Ectodermal cell (in vitro differentiated cells): ENCODE measurements at regions not wholly inside any gene's neighbourhood (a gene's known extent, or its start where the extent isn't known, plus 50 kb on each side); places are given as distances from the start of the nearest gene placed in this dataset.

Source experiments
- H3K27ac ChIP-seq: 2 replicates; pipeline ENCODE4 v1.7.0; 2013; ENCODE audit warnings: mild to moderate bottlenecking, low read depth, low read length; ENCODE audit not compliant: insufficient read depth, poor library complexity, severe bottlenecking
- H3K27me3 ChIP-seq: 2 replicates; pipeline ENCODE4 v1.7.0; 2013; ENCODE audit warnings: mild to moderate bottlenecking, low read length; ENCODE audit not compliant: insufficient read depth, control insufficient read depth, poor library complexity, severe bottlenecking
- H3K36me3 ChIP-seq: one replicate; pipeline ENCODE4 v1.7.0; 2013; ENCODE audit warnings: low read length; ENCODE audit not compliant: control insufficient read depth, insufficient read depth
- H3K4me1 ChIP-seq: one replicate; pipeline ENCODE4 v1.7.0; 2013; ENCODE audit warnings: low read length; ENCODE audit not compliant: control insufficient read depth, insufficient read depth
- H3K4me3 ChIP-seq: 2 replicates; pipeline ENCODE4 v1.7.0; 2013; ENCODE audit warnings: low read depth, low read length, control low read depth; ENCODE audit not compliant: insufficient read depth
- H3K9me3 ChIP-seq: 2 replicates; pipeline ENCODE4 v1.7.0; 2013; ENCODE audit warnings: mild to moderate bottlenecking, low read length, moderate library complexity; ENCODE audit not compliant: control insufficient read depth
- WGBS, 2 experiments: methylation state at CpG; one replicate each; pipeline ENCODE4 v1.1.7; 2013; ENCODE audit warnings: missing lambda C conversion rate in 2 of 2; 5-methylcytosine and 5-hydroxymethylcytosine counted together

DNA sequence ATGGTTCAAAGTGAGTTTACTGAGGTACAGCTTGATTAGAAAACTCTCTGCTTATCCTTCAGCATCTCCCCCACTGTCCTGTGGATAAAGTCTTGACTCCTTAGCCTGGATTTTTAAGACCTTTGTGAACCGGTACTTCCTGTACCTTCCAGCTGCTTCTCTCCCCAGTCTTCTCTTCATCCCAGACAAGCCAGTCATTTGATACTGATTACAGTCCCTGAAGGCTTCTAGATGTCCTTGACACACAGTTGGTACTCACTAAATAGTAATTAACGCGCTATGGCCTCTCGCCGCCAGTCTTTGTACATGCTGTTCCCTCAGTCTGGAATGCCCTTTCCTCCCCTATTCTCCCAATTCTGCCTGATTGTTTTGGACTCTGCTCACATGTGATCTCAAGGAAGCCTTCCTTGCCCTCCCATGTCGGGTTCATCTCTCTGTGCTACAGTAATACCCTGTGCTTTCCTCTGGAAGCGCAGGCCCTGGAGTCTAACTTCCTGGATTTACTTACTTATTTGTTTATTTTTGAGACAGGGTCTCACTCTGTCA, 50.6 kb upstream of the PTGR2 start:
- Histone ChIP-seq H3K9me3 (no peaks in the 10 kb centered on the region), H3K36me3 (no peaks in the 10 kb centered on the region), H3K27ac (no peak overlapping the region), H3K4me3 (no peak overlapping the region), H3K4me1 (no peaks in the 10 kb centered on the region), H3K27me3 (no peaks in the 10 kb centered on the region)
- WGBS, 2 experiments, result 92% methylated on average over 7 of the region's 7 CpGs

DNA sequence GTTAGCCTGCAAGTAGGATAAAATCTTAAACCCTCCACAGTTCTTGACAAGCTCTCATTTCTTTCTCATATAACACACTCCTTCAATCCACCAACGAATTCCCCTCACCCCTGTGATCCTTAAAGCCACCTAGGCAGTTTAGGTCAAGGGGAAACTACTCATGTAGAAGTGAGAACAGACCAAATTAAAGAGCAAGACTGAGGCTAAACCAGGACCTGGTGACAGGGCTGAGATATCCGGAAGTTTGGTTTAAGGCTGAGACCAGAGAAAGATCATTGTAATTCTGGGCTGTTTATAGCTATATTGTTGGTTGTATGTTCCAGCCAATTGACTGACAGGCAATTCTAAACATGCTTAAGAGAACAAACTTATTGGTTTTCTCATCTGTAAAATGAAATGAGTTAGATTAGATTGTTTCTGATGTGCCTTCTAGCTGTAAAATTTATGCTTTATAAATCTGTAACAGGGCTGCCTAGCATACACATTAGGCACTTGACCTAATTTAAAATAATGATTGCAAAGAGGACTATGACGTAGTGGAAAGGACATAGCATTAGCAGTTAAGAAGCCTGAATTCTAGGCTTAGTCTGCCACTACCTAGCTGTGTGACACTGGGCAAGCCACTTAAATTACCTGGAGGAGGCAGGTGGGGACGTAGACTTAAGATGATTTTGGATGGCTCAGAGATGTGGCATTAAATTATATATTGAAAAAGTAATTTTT, 53.9 kb upstream of the PTGR2 start:
- 87 to 90% methylated on average over 4 of the region's 4 CpGs for WGBS, 2 experiments
- H3K4me3 ChIP-seq, result no peak overlapping the region
- peaks cover 1% of the 10 kb centered on the region for H3K4me1 ChIP-seq
- no peaks in the 10 kb centered on the region for H3K27me3 ChIP-seq
- no peaks in the 10 kb centered on the region for H3K9me3 ChIP-seq
- no peaks in the 10 kb centered on the region for H3K36me3 ChIP-seq
- H3K27ac ChIP-seq, result no peak overlapping the region

DNA sequence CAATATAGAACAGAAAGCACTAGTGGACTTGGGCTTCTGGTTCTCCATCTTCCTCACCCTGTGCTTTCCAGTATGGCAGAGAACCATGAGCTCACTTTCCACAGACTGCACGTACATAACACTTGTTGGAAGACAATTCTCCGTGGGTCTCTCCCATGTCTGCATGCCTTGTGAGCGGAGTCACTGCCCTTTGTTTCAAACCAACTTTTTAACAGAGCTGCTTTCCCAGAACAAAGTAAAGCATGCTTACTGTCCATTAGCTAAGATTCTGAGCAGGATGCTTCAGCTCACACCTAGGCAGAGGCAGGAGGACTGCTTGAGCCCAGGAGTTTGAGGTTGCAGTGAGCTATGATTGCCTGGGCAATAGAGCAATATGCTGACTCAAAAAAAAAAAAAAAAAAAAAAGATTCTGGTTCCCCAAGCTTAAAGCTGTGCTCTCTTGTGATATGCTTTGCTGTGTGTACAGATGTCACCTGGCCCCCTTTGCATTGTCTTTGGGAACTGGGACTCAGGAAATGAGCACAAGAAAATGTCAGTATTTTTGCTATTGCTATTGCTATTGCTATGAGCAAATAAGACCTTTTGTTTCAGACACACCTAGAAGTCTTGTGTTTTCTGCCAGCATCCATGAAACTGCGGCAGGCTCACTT, 54.6 kb upstream of the PTGR2 start:
- Histone ChIP-seq H3K36me3 (no peaks in the 10 kb centered on the region), H3K4me1 (peaks cover 6% of the 10 kb centered on the region), H3K27ac (no peak overlapping the region), H3K4me3 (no peak overlapping the region), H3K27me3 (no peaks in the 10 kb centered on the region), H3K9me3 (no peaks in the 10 kb centered on the region)
- WGBS, 2 experiments, result 82 to 87% methylated on average over 4 of the region's 4 CpGs

DNA sequence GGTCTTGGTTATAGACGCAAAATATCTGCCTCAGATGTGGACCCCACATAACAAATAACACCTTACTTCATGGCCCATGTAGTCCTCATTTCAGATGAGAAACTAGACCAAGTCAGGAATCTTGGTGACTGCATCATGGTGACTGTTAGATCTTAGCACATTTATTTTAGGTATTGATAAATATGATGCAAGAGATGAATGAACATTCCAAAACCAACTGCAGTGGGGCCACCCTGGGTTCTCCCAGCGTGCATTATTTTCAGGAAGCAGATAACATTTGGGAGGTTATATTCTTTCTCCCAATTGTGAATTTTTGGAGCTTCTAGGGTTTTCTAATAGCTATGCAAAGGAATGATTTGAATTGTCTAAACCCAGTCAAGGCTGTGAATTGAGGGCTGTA, 55.2 kb upstream of the PTGR2 start:
- H3K4me3 ChIP-seq, result no peak overlapping the region
- 88 to 96% methylated on average over 2 of the region's 2 CpGs for WGBS, 2 experiments
- no peaks in the 10 kb centered on the region for H3K27me3 ChIP-seq
- H3K36me3 ChIP-seq, result no peaks in the 10 kb centered on the region
- H3K4me1 ChIP-seq, result peaks cover 6% of the 10 kb centered on the region
- no peaks in the 10 kb centered on the region for H3K9me3 ChIP-seq
- H3K27ac ChIP-seq, result no peak overlapping the region

DNA sequence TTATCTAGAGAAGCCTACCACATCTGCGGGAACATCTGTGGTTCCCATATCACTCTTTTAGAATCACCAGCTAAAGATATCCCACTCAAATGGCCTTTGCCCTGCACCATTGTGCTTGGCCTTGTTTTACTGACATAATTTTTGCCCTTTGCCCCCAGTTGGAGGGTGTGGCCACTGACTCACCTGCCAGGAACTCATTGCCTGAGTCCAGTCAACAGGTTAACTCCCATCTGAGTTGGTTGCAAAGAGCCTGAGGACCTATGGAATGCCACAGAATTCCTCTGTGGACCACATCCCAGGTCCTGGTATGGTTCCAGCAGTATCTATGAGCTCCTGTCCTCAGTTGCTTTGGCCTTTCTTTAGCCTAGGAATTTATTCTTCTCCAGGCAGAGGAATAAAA, 55.7 kb upstream of the PTGR2 start:
- Histone ChIP-seq H3K9me3 (no peaks in the 10 kb centered on the region), H3K27ac (no peak overlapping the region)
- 94 to 100% methylated on average over 1 of the region's 1 CpG for WGBS, 2 experiments

DNA sequence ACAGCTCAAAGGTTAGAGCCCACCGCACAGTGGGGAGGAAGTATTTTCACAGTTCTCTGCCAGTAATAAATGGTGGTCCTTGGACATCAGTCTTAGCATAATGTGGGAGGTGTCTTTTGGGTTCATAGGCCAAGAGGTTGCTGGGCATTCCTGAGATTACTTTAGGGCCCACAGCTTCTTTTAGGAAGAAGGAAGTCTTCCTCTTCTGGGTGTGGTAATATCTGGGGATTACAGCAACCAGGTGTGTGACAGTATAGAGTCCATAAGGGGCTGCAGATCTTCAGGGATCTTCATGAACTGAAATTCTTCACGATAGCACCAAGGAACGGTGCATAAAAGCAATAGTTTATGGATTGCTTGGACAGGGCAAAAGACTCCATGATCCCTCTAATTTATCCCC, 56.2 kb upstream of the PTGR2 start:
- Histone ChIP-seq H3K9me3 (no peaks in the 10 kb centered on the region), H3K27ac (no peak overlapping the region), H3K4me3 (no peak overlapping the region), H3K27me3 (peaks cover 4% of the 10 kb centered on the region), H3K36me3 (no peaks in the 10 kb centered on the region), H3K4me1 (peaks cover 6% of the 10 kb centered on the region)
- WGBS, 2 experiments, result 92 to 97% methylated on average over 3 of the region's 3 CpGs

More for the DNA sequence above, 55.7 kb upstream of the PTGR2 start:
- H3K36me3 ChIP-seq, result no peaks in the 10 kb centered on the region
- no peak overlapping the region for H3K4me3 ChIP-seq
- no peaks in the 10 kb centered on the region for H3K27me3 ChIP-seq
- peaks cover 6% of the 10 kb centered on the region for H3K4me1 ChIP-seq

DNA sequence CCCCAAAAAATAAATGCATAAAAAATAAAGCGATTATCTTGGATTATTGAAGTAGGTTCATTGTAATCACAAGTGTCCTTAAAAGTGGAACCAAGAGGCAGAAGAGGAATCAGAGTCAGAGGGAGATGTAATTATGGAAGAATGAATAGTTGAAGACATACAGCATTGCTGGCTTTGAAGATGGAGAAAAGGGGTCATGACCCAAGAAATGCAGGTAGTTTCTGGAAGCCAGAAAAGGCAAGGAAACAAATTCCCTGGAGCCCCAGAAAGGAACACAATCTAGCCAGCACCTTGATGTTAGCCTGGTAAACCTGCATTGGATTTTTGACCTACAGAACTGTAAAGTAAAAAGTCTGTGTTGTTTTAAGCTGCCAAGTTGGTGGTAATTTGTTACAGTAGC, 57.5 kb upstream of the PTGR2 start:
- peaks cover 17% of the 10 kb centered on the region for H3K27me3 ChIP-seq
- H3K36me3 ChIP-seq, result no peaks in the 10 kb centered on the region
- H3K4me1 ChIP-seq, result peaks cover 6% of the 10 kb centered on the region
- WGBS, 2 experiments, result 93 to 95% methylated on average over 1 of the region's 1 CpG
- H3K27ac ChIP-seq, result no peak overlapping the region
- no peaks in the 10 kb centered on the region for H3K9me3 ChIP-seq
- no peak overlapping the region for H3K4me3 ChIP-seq

DNA sequence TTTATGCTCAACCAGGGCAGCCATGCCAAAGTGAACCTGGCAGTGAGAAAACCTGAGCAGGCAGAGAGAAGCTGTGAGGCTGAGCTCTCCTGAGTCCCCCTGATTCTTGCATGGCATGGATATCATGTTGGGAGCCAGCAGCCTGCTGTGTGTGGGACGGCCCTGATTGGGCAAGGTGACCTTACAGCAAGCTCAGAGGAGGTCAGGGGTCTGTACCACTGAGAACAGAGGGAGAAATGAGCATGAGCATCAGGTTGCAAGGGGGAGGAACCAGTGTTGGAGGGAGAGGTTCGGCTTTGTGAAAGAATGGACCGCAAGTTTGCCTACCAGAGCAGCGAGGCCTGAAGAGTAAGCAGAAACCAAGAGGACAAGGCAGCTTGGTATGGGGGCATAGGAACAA, 59.1 kb upstream of the PTGR2 start:
- peaks cover 33% of the 10 kb centered on the region for H3K27me3 ChIP-seq
- H3K4me3 ChIP-seq, result no peak overlapping the region
- WGBS, 2 experiments, result 43 to 50% methylated on average over 4 of the region's 4 CpGs
- peaks cover 12% of the 10 kb centered on the region for H3K4me1 ChIP-seq
- H3K9me3 ChIP-seq, result no peaks in the 10 kb centered on the region
- no peak overlapping the region for H3K27ac ChIP-seq
- H3K36me3 ChIP-seq, result no peaks in the 10 kb centered on the region

DNA sequence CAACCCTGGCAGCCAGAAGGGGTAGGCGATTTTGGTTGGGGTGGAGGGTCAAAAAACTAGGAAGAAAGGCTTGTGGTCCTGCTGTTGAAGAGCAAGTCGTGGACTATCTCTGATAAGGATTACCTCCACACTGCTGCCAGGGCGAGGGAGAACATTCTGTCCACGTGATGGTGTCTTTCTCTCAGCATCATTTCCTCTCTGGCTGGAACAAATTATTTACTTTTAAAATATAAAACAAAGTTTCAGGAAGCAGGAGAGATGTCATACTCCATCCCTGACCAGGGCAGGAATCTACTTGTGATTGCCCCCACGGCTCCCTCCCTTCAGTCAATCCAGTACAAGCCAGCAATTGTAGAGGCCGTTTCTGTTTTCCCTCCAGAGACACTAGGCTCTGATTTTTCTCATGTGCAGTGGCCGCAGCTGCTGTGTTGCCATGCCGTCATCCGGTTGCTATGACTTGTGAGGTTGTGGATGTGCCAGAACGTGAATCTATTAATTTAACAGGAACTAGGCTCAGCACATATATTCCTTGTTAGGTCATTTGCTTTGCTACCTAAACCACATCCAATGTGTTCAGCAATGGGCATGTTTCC, 61.5 kb upstream of the PTGR2 start:
- Histone ChIP-seq H3K36me3 (no peaks in the 10 kb centered on the region), H3K4me1 (peaks cover 28% of the 10 kb centered on the region), H3K27ac (no peak overlapping the region), H3K9me3 (no peaks in the 10 kb centered on the region), H3K4me3 (no peak overlapping the region), H3K27me3 (peaks cover 56% of the 10 kb centered on the region)
- 88 to 90% methylated on average over 10 of the region's 10 CpGs for WGBS, 2 experiments
